ENCODE measurements at regions not wholly inside any gene's neighbourhood (a gene's known extent, or its start where the extent isn't known, plus 50 kb on each side); places are given as distances from the start of the nearest gene placed in this dataset.

DNA sequence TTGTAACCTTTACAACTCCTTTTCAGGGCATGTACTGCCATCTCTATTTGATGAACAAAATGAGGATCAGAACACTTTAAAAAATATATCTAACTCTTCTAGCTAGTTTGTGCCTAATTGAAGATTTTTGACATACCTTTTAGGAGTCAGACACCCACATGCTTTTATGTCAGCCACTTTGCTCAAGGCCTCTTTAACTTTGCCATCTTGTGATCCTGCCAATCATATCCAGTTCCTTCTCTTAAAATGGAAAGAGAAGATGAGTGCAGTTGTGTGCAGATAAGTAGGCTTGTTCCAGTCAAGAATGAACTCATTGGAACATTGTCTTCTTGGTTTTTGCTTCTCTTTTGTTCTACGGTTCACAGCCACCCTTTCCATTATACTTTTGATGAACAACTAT lies 425.6 kb upstream of the TNC start (continued):
- TF ChIP-seq, protein P1, sequence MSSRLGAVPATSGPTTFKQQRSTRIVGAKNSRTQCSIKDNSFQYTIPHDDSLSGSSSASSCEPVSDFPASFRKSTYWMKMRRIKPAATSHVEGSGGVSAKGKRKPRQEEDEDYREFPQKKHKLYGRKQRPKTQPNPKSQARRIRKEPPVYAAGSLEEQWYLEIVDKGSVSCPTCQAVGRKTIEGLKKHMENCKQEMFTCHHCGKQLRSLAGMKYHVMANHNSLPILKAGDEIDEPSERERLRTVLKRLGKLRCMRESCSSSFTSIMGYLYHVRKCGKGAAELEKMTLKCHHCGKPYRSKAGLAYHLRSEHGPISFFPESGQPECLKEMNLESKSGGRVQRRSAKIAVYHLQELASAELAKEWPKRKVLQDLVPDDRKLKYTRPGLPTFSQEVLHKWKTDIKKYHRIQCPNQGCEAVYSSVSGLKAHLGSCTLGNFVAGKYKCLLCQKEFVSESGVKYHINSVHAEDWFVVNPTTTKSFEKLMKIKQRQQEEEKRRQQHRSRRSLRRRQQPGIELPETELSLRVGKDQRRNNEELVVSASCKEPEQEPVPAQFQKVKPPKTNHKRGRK (CRISPR knock-in tag; IDR thresholded peaks at IDR 0.05; ENCODE audit: borderline replicate concordance): no peak
- TF ChIP-seq, protein P2, sequence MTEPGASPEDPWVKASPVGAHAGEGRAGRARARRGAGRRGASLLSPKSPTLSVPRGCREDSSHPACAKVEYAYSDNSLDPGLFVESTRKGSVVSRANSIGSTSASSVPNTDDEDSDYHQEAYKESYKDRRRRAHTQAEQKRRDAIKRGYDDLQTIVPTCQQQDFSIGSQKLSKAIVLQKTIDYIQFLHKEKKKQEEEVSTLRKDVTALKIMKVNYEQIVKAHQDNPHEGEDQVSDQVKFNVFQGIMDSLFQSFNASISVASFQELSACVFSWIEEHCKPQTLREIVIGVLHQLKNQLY (CRISPR knock-in tag; IDR thresholded peaks at IDR 0.05): no peak
- TF ChIP-seq, protein P3, sequence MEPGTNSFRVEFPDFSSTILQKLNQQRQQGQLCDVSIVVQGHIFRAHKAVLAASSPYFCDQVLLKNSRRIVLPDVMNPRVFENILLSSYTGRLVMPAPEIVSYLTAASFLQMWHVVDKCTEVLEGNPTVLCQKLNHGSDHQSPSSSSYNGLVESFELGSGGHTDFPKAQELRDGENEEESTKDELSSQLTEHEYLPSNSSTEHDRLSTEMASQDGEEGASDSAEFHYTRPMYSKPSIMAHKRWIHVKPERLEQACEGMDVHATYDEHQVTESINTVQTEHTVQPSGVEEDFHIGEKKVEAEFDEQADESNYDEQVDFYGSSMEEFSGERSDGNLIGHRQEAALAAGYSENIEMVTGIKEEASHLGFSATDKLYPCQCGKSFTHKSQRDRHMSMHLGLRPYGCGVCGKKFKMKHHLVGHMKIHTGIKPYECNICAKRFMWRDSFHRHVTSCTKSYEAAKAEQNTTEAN (CRISPR knock-in tag; IDR thresholded peaks at IDR 0.05): no peak
- TF ChIP-seq OVOL2 (CRISPR knock-in tag; IDR thresholded peaks at IDR 0.05; ENCODE audit: borderline replicate concordance): no peak
- TF ChIP-seq PRRX2 (CRISPR knock-in tag; IDR thresholded peaks at IDR 0.05): no peak
- TF ChIP-seq NFE2L1 (CRISPR knock-in tag; IDR thresholded peaks at IDR 0.05): no peak
- TF ChIP-seq GABPB1 (CRISPR knock-in tag; IDR thresholded peaks at IDR 0.05): no peak
- TF ChIP-seq FOXJ3 (CRISPR knock-in tag; IDR thresholded peaks at IDR 0.05; ENCODE audit: borderline replicate concordance): no peak
- TF ChIP-seq, protein P4, sequence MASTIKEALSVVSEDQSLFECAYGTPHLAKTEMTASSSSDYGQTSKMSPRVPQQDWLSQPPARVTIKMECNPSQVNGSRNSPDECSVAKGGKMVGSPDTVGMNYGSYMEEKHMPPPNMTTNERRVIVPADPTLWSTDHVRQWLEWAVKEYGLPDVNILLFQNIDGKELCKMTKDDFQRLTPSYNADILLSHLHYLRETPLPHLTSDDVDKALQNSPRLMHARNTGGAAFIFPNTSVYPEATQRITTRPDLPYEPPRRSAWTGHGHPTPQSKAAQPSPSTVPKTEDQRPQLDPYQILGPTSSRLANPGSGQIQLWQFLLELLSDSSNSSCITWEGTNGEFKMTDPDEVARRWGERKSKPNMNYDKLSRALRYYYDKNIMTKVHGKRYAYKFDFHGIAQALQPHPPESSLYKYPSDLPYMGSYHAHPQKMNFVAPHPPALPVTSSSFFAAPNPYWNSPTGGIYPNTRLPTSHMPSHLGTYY (CRISPR knock-in tag; IDR thresholded peaks at IDR 0.05): no peak
- TF ChIP-seq NR2C2 (CRISPR knock-in tag; IDR thresholded peaks at IDR 0.05): no peak

DNA sequence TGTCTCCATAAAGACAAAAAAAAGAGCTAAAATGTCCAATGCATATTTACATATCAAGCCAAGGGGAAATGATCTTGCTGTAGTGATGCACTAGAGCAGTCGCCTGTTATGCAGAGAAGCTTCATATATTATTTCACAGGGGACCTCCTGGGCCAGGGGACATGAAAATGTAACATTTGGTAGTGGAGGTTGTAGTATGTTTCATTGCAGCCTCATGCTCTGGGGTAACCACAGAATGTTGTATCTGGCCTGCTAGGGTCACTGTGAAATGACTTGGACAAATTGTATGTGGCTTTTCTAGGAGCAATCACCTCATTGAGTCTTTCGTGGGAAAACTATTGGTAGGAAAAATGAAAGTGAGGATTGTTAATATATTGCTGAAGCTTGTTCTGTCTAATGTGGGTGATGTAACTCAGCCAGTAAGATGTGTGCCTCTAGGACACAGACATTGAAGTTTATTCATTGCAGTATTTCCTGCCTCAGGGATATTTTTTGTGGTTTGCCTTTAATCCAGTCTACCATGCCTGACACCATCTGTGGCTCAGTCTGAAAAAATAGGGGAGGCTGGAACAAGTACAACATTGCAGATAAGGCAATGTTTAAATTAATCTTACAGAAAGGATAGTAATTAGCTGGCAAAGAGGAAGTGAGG lies 430.8 kb upstream of the TNC start:
- DNase-seq (ENCODE audit: low spot score) (no peak), ATAC-seq (no peak)
- TF ChIP-seq, protein P4 (CRISPR knock-in tag; IDR thresholded peaks at IDR 0.05): no peak
- Mint-ChIP-seq H3K27ac (no peak overlapping the region), H3K36me3 (no peaks in the 10 kb centered on the region), H3K4me3 (no peak overlapping the region), H3K9me3 (no peaks in the 10 kb centered on the region), H3K4me1 (peaks cover 28% of the 10 kb centered on the region), H3K27me3 (ENCODE audit: low read depth) (peaks cover 7% of the 10 kb centered on the region)
- CTCF ChIA-PET: no interaction called here
- POLR2A ChIA-PET: no interaction called here

DNA sequence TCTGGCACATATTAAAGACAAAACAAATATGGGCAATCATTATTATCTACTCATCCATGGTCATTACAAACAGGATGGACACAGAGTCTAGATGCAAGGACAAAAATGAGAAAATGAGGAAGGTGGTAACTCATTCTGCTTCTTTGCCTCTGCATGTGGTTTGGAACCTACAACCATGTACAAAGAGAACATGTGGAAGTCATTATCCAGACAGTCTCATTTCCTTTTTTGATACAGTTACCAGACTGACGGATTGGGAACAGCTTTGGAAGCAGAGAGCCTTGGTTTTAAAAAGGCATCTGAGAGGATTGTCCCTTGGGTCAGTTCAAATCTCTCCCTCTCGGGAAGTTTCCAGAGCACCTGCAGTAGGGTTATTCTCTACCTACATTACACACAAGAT lies 433.4 kb upstream of the TNC start:
- DNase-seq (ENCODE audit: low spot score): no peak
- peaks cover 18% of the 10 kb centered on the region for H3K27me3 Mint-ChIP-seq (ENCODE audit: low read depth)
- H3K36me3 Mint-ChIP-seq: peaks cover 22% of the 10 kb centered on the region
- ChIA-PET POLR2A (no interaction called here), CTCF (interaction anchor here (0.6 kb wide), 1 partner anchor 533 kb away, joined by 3 read pairs; no protein-coding TSS in a partner anchor)
- peaks cover 22% of the 10 kb centered on the region for H3K9me3 Mint-ChIP-seq
- H3K4me3 Mint-ChIP-seq: no peak overlapping the region
- H3K4me1 Mint-ChIP-seq: peaks cover 32% of the 10 kb centered on the region
- no peak overlapping the region for H3K27ac Mint-ChIP-seq
- TF ChIP-seq JUN (CRISPR knock-in tag; IDR thresholded peaks at IDR 0.05) (no peak), PRRX2 (CRISPR knock-in tag; IDR thresholded peaks at IDR 0.05) (no peak), KAT7 (CRISPR knock-in tag; IDR thresholded peaks at IDR 0.05; ENCODE audit: borderline replicate concordance) (no peak)
- TF ChIP-seq, protein P5, sequence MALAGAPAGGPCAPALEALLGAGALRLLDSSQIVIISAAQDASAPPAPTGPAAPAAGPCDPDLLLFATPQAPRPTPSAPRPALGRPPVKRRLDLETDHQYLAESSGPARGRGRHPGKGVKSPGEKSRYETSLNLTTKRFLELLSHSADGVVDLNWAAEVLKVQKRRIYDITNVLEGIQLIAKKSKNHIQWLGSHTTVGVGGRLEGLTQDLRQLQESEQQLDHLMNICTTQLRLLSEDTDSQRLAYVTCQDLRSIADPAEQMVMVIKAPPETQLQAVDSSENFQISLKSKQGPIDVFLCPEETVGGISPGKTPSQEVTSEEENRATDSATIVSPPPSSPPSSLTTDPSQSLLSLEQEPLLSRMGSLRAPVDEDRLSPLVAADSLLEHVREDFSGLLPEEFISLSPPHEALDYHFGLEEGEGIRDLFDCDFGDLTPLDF (CRISPR knock-in tag; IDR thresholded peaks at IDR 0.05): no peak
- TF ChIP-seq, protein P6, sequence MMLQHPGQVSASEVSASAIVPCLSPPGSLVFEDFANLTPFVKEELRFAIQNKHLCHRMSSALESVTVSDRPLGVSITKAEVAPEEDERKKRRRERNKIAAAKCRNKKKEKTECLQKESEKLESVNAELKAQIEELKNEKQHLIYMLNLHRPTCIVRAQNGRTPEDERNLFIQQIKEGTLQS (CRISPR knock-in tag; conservative IDR thresholded peaks at IDR 0.05): no peak
- TF ChIP-seq, protein P7, sequence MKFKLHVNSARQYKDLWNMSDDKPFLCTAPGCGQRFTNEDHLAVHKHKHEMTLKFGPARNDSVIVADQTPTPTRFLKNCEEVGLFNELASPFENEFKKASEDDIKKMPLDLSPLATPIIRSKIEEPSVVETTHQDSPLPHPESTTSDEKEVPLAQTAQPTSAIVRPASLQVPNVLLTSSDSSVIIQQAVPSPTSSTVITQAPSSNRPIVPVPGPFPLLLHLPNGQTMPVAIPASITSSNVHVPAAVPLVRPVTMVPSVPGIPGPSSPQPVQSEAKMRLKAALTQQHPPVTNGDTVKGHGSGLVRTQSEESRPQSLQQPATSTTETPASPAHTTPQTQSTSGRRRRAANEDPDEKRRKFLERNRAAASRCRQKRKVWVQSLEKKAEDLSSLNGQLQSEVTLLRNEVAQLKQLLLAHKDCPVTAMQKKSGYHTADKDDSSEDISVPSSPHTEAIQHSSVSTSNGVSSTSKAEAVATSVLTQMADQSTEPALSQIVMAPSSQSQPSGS (CRISPR knock-in tag; IDR thresholded peaks at IDR 0.05; ENCODE audit: borderline replicate concordance, low read depth): no peak
- TF ChIP-seq, protein P8, sequence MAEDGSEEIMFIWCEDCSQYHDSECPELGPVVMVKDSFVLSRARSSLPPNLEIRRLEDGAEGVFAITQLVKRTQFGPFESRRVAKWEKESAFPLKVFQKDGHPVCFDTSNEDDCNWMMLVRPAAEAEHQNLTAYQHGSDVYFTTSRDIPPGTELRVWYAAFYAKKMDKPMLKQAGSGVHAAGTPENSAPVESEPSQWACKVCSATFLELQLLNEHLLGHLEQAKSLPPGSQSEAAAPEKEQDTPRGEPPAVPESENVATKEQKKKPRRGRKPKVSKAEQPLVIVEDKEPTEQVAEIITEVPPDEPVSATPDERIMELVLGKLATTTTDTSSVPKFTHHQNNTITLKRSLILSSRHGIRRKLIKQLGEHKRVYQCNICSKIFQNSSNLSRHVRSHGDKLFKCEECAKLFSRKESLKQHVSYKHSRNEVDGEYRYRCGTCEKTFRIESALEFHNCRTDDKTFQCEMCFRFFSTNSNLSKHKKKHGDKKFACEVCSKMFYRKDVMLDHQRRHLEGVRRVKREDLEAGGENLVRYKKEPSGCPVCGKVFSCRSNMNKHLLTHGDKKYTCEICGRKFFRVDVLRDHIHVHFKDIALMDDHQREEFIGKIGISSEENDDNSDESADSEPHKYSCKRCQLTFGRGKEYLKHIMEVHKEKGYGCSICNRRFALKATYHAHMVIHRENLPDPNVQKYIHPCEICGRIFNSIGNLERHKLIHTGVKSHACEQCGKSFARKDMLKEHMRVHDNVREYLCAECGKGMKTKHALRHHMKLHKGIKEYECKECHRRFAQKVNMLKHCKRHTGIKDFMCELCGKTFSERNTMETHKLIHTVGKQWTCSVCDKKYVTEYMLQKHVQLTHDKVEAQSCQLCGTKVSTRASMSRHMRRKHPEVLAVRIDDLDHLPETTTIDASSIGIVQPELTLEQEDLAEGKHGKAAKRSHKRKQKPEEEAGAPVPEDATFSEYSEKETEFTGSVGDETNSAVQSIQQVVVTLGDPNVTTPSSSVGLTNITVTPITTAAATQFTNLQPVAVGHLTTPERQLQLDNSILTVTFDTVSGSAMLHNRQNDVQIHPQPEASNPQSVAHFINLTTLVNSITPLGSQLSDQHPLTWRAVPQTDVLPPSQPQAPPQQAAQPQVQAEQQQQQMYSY (CRISPR knock-in tag; IDR thresholded peaks at IDR 0.05): no peak
- ATAC-seq: no peak
